GM23338 (cell line): ENCODE measurements at regions not wholly inside any gene's neighbourhood (a gene's known extent, or its start where the extent isn't known, plus 50 kb on each side); places are given as distances from the start of the nearest gene placed in this dataset.

ENCODE experiments used
- ATAC-seq: fragments of 200-7000 bp; cut with Tn5 transposase; 3 replicates; pipeline ENCODE4 v1.9.1; 2020
- DNase-seq: peaks from one replicate; pipeline ENCODE4 v3.0.0-alpha.2; 2015; ENCODE audit warnings: low spot score
- H2AFZ ChIP-seq: fragments of 200-600 bp; sonication (generic); 2 replicates; pipeline ENCODE4 v1.8.0; 2016; ENCODE audit warnings: antibody characterized with exemption, mild to moderate bottlenecking, moderate library complexity
- H3F3A ChIP-seq: fragments of 200-600 bp; sonication (generic); replicated peaks from 2 replicates; pipeline ENCODE4 v1.8.0; 2017; ENCODE audit warnings: antibody characterized with exemption, mixed run types, low read depth
- H3K27ac ChIP-seq: fragments of 200-600 bp; sonication (generic); 2 replicates; pipeline ENCODE4 v1.6.1; 2016; ENCODE audit warnings: low read depth
- H3K27me3 ChIP-seq: fragments of 200-600 bp; sonication (generic); 2 replicates; pipeline ENCODE4 v1.8.0; 2016; ENCODE audit warnings: mild to moderate bottlenecking, mixed run types, moderate library complexity; ENCODE audit not compliant: insufficient read depth
- H3K36me3 ChIP-seq: fragments of 200-600 bp; sonication (generic); 2 replicates; pipeline ENCODE4 v1.8.0; 2016; ENCODE audit warnings: mild to moderate bottlenecking; ENCODE audit not compliant: insufficient read depth
- H3K4me1 ChIP-seq: fragments of 200-600 bp; sonication (generic); 2 replicates; pipeline ENCODE4 v1.8.0; 2016; ENCODE audit warnings: mild to moderate bottlenecking, moderate library complexity; ENCODE audit not compliant: insufficient read depth
- H3K4me2 ChIP-seq: fragments of 200-600 bp; sonication (generic); 2 replicates; pipeline ENCODE4 v1.7.1; 2017; ENCODE audit warnings: mixed run types
- H3K4me3 ChIP-seq: fragments of 200-600 bp; sonication (generic); 2 replicates; pipeline ENCODE4 v1.6.1; 2016; ENCODE audit warnings: mixed run types
- H3K79me2 ChIP-seq: fragments of 200-600 bp; sonication (generic); replicated peaks from 2 replicates; pipeline ENCODE4 v1.8.0; 2017; ENCODE audit warnings: mild to moderate bottlenecking; ENCODE audit not compliant: insufficient read depth
- H3K9me2 ChIP-seq: fragments of 200-600 bp; sonication (generic); 2 replicates; pipeline ENCODE4 v1.8.0; 2017; ENCODE audit not compliant: insufficient read depth
- H4K20me1 ChIP-seq: fragments of 200-600 bp; sonication (generic); replicated peaks from 2 replicates; pipeline ENCODE4 v1.8.0; 2017; ENCODE audit warnings: mild to moderate bottlenecking; ENCODE audit not compliant: insufficient read depth
- H3K27ac Mint-ChIP-seq: 2 replicates; pipeline ENCODE4 v1.8.0; 2020; ENCODE audit warnings: inconsistent platforms, mild to moderate bottlenecking, moderate library complexity, mixed read lengths
- H3K27me3 Mint-ChIP-seq: 3 replicates; pipeline ENCODE4 v1.8.0; 2022; ENCODE audit warnings: low read depth, mild to moderate bottlenecking, moderate library complexity, mixed read lengths, inconsistent platforms; ENCODE audit not compliant: insufficient read depth, poor library complexity
- H3K36me3 Mint-ChIP-seq: 3 replicates; pipeline ENCODE4 v1.8.0; 2021; ENCODE audit warnings: low read depth, mild to moderate bottlenecking, inconsistent platforms, moderate library complexity, mixed read lengths
- H3K4me1 Mint-ChIP-seq: 3 replicates; pipeline ENCODE4 v1.8.0; 2020; ENCODE audit warnings: mild to moderate bottlenecking, inconsistent platforms, mixed read lengths
- H3K4me3 Mint-ChIP-seq: 3 replicates; pipeline ENCODE4 v1.8.0; 2021; ENCODE audit warnings: moderate library complexity, mild to moderate bottlenecking, inconsistent platforms, mixed read lengths
- H3K9me3 Mint-ChIP-seq: 3 replicates; pipeline ENCODE4 v1.8.0; 2020; ENCODE audit warnings: moderate library complexity, mild to moderate bottlenecking, inconsistent platforms, mixed read lengths
- CREB1 ChIP-seq: fragments of 250-450 bp; sonication (Bioruptor Pico); IDR thresholded peaks from 2 replicates; pipeline ENCODE4 v1.5.0; 2020; ENCODE audit warnings: low read depth, mild to moderate bottlenecking, moderate library complexity
- EZH2 ChIP-seq: fragments of 200-600 bp; sonication (generic); IDR thresholded peaks from one replicate; pipeline ENCODE4 v1.8.0; 2017; ENCODE audit warnings: antibody characterized with exemption, mild to moderate bottlenecking, low read depth; ENCODE audit not compliant: unreplicated experiment
- EZH2phosphoT487 ChIP-seq: fragments of 200-600 bp; sonication (generic); IDR thresholded peaks from one replicate; pipeline ENCODE4 v1.8.1; 2018; ENCODE audit warnings: antibody characterized with exemption; ENCODE audit not compliant: unreplicated experiment
- JUNB ChIP-seq: IDR thresholded peaks from one replicate; pipeline ENCODE4 v1.6.1; 2016; ENCODE audit warnings: antibody characterized with exemption; ENCODE audit not compliant: unreplicated experiment
- NANOG ChIP-seq: IDR thresholded peaks from 2 replicates; pipeline ENCODE4 v1.6.1; 2016; ENCODE audit warnings: antibody characterized with exemption, borderline replicate concordance
- POLR2AphosphoS5 ChIP-seq: IDR thresholded peaks from 2 replicates; pipeline ENCODE4 v1.6.1; 2016; ENCODE audit warnings: antibody characterized with exemption, low read depth
- STAT1 ChIP-seq: IDR thresholded peaks from one replicate; pipeline ENCODE4 v1.6.1; 2016; ENCODE audit warnings: antibody characterized with exemption; ENCODE audit not compliant: unreplicated experiment
- ZNF114 ChIP-seq: fragments of 250-450 bp; sonication (Bioruptor Pico); IDR thresholded peaks from 2 replicates; pipeline ENCODE4 v1.5.0; 2020; ENCODE audit warnings: mild to moderate bottlenecking, moderate library complexity
- ZNF331 ChIP-seq: fragments of 250-450 bp; sonication (Bioruptor Pico); IDR thresholded peaks from 2 replicates; pipeline ENCODE4 v1.5.0; 2020; ENCODE audit warnings: low read depth, mild to moderate bottlenecking, moderate library complexity
- TF ChIP-seq, protein P1 (sequence below): fragments of 250-450 bp; sonication (Bioruptor Pico); IDR thresholded peaks from 2 replicates; pipeline ENCODE4 v1.5.0; 2020; ENCODE audit warnings: mild to moderate bottlenecking, moderate library complexity
- TF ChIP-seq, protein P2 (sequence below), 2 experiments: fragments of 200-600 bp in 1 of 2; sonication (generic) in 1 of 2; conservative IDR thresholded peaks; 2 replicates each; pipeline versions ENCODE4 v1.5.1 to v1.6.1; 2016 to 2017; ENCODE audit warnings: antibody characterized with exemption in 2 of 2, low read depth in 2 of 2, mild to moderate bottlenecking in 2 of 2, moderate library complexity in 1 of 2
- TF ChIP-seq, protein P3 (sequence below): IDR thresholded peaks from one replicate; pipeline ENCODE4 v1.6.1; 2018; ENCODE audit warnings: antibody characterized with exemption; ENCODE audit not compliant: unreplicated experiment
- TF ChIP-seq, protein P4 (sequence below): IDR thresholded peaks from 2 replicates; pipeline ENCODE4 v1.6.1; 2016; ENCODE audit warnings: antibody characterized with exemption

DNA sequence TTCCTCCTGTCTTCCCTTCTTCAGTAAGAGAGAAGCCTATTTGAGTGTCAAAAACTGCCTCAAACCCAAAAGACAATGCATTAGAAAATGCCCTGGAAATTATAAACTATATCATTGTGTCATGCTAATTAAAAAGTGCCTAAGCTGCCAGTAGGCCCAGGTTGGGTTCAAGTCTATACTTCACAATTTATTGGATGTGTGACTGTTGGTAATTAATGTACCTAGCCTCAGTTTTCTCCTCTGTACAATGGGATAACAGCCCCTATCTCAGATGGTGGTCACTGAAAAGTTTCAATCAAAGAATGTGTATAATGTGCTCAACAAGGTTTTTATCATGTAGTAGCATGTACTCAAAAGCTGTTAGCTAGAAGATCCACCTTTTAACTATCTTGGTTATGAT is 246.9 kb upstream of the DUSP10 start:
- no peaks in the 10 kb centered on the region for H3K36me3 Mint-ChIP-seq
- H3K4me1 Mint-ChIP-seq, result peaks cover 4% of the 10 kb centered on the region; the same call in 2 of the 3 replicates
- Histone ChIP-seq H3K4me1 (no peaks in the 10 kb centered on the region), H3K79me2 (no peaks in the 10 kb centered on the region), H3K27ac (no peak overlapping the region), H3K36me3 (no peaks in the 10 kb centered on the region), H2AFZ (no peak overlapping the region), H3K4me2 (no peak overlapping the region), H3K4me3 (no peak overlapping the region), H4K20me1 (no peaks in the 10 kb centered on the region), H3F3A (no peaks in the 10 kb centered on the region), H3K9me2 (peaks cover 5% of the 10 kb centered on the region; the same call in 1 of the 2 replicates), H3K27me3 (no peaks in the 10 kb centered on the region)
- ATAC-seq, result no peak
- no peaks in the 10 kb centered on the region for H3K27me3 Mint-ChIP-seq
- no peak for TF ChIP-seq CREB1 (CRISPR knock-in tag)
- TF ChIP-seq, protein P1, sequence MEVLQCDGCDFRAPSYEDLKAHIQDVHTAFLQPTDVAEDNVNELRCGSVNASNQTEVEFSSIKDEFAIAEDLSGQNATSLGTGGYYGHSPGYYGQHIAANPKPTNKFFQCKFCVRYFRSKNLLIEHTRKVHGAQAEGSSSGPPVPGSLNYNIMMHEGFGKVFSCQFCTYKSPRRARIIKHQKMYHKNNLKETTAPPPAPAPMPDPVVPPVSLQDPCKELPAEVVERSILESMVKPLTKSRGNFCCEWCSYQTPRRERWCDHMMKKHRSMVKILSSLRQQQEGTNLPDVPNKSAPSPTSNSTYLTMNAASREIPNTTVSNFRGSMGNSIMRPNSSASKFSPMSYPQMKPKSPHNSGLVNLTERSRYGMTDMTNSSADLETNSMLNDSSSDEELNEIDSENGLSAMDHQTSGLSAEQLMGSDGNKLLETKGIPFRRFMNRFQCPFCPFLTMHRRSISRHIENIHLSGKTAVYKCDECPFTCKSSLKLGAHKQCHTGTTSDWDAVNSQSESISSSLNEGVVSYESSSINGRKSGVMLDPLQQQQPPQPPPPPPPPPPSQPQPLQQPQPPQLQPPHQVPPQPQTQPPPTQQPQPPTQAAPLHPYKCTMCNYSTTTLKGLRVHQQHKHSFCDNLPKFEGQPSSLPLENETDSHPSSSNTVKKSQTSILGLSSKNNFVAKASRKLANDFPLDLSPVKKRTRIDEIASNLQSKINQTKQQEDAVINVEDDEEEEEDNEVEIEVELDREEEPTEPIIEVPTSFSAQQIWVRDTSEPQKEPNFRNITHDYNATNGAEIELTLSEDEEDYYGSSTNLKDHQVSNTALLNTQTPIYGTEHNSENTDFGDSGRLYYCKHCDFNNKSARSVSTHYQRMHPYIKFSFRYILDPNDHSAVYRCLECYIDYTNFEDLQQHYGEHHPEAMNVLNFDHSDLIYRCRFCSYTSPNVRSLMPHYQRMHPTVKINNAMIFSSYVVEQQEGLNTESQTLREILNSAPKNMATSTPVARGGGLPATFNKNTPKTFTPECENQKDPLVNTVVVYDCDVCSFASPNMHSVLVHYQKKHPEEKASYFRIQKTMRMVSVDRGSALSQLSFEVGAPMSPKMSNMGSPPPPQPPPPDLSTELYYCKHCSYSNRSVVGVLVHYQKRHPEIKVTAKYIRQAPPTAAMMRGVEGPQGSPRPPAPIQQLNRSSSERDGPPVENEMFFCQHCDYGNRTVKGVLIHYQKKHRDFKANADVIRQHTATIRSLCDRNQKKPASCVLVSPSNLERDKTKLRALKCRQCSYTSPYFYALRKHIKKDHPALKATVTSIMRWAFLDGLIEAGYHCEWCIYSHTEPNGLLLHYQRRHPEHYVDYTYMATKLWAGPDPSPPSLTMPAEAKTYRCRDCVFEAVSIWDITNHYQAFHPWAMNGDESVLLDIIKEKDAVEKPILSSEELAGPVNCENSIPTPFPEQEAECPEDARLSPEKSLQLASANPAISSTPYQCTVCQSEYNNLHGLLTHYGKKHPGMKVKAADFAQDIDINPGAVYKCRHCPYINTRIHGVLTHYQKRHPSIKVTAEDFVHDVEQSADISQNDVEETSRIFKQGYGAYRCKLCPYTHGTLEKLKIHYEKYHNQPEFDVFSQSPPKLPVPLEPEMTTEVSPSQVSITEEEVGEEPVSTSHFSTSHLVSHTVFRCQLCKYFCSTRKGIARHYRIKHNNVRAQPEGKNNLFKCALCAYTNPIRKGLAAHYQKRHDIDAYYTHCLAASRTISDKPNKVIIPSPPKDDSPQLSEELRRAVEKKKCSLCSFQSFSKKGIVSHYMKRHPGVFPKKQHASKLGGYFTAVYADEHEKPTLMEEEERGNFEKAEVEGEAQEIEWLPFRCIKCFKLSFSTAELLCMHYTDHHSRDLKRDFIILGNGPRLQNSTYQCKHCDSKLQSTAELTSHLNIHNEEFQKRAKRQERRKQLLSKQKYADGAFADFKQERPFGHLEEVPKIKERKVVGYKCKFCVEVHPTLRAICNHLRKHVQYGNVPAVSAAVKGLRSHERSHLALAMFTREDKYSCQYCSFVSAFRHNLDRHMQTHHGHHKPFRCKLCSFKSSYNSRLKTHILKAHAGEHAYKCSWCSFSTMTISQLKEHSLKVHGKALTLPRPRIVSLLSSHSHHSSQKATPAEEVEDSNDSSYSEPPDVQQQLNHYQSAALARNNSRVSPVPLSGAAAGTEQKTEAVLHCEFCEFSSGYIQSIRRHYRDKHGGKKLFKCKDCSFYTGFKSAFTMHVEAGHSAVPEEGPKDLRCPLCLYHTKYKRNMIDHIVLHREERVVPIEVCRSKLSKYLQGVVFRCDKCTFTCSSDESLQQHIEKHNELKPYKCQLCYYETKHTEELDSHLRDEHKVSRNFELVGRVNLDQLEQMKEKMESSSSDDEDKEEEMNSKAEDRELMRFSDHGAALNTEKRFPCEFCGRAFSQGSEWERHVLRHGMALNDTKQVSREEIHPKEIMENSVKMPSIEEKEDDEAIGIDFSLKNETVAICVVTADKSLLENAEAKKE (CRISPR knock-in tag), result no peak
- TF ChIP-seq, protein P2, sequence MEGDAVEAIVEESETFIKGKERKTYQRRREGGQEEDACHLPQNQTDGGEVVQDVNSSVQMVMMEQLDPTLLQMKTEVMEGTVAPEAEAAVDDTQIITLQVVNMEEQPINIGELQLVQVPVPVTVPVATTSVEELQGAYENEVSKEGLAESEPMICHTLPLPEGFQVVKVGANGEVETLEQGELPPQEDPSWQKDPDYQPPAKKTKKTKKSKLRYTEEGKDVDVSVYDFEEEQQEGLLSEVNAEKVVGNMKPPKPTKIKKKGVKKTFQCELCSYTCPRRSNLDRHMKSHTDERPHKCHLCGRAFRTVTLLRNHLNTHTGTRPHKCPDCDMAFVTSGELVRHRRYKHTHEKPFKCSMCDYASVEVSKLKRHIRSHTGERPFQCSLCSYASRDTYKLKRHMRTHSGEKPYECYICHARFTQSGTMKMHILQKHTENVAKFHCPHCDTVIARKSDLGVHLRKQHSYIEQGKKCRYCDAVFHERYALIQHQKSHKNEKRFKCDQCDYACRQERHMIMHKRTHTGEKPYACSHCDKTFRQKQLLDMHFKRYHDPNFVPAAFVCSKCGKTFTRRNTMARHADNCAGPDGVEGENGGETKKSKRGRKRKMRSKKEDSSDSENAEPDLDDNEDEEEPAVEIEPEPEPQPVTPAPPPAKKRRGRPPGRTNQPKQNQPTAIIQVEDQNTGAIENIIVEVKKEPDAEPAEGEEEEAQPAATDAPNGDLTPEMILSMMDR (conservative IDR thresholded peaks at IDR 0.05; ENCODE audit: low read depth in 2 of 2), result no peak
- TF ChIP-seq POLR2AphosphoS5, result no peak
- TF ChIP-seq ZNF114 (CRISPR knock-in tag), result no peak
- no peak for TF ChIP-seq EZH2
- TF ChIP-seq JUNB, result no peak
- TF ChIP-seq NANOG, result no peak
- TF ChIP-seq ZNF331 (CRISPR knock-in tag), result no peak
- no peak for TF ChIP-seq STAT1
- TF ChIP-seq EZH2phosphoT487, result no peak
- TF ChIP-seq, protein P3, sequence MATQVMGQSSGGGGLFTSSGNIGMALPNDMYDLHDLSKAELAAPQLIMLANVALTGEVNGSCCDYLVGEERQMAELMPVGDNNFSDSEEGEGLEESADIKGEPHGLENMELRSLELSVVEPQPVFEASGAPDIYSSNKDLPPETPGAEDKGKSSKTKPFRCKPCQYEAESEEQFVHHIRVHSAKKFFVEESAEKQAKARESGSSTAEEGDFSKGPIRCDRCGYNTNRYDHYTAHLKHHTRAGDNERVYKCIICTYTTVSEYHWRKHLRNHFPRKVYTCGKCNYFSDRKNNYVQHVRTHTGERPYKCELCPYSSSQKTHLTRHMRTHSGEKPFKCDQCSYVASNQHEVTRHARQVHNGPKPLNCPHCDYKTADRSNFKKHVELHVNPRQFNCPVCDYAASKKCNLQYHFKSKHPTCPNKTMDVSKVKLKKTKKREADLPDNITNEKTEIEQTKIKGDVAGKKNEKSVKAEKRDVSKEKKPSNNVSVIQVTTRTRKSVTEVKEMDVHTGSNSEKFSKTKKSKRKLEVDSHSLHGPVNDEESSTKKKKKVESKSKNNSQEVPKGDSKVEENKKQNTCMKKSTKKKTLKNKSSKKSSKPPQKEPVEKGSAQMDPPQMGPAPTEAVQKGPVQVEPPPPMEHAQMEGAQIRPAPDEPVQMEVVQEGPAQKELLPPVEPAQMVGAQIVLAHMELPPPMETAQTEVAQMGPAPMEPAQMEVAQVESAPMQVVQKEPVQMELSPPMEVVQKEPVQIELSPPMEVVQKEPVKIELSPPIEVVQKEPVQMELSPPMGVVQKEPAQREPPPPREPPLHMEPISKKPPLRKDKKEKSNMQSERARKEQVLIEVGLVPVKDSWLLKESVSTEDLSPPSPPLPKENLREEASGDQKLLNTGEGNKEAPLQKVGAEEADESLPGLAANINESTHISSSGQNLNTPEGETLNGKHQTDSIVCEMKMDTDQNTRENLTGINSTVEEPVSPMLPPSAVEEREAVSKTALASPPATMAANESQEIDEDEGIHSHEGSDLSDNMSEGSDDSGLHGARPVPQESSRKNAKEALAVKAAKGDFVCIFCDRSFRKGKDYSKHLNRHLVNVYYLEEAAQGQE, result no peak
- TF ChIP-seq, protein P4, sequence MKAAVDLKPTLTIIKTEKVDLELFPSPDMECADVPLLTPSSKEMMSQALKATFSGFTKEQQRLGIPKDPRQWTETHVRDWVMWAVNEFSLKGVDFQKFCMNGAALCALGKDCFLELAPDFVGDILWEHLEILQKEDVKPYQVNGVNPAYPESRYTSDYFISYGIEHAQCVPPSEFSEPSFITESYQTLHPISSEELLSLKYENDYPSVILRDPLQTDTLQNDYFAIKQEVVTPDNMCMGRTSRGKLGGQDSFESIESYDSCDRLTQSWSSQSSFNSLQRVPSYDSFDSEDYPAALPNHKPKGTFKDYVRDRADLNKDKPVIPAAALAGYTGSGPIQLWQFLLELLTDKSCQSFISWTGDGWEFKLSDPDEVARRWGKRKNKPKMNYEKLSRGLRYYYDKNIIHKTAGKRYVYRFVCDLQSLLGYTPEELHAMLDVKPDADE, result no peak
- H3K27ac Mint-ChIP-seq, result no peak overlapping the region
- no peak overlapping the region for H3K4me3 Mint-ChIP-seq
- H3K9me3 Mint-ChIP-seq, result no peaks in the 10 kb centered on the region; the same call in 2 of the 3 replicates
- DNase-seq, result no peak
